Naive thymus-derived CD4-positive, alpha-beta T cell (primary cell): ENCODE measurements at regions not wholly inside any gene's neighbourhood (a gene's known extent, or its start where the extent isn't known, plus 50 kb on each side); places are given as distances from the start of the nearest gene placed in this dataset.

ENCODE experiments used
- ATAC-seq: fragments of 150-1000 bp; cut with Tn5 transposase; 2 replicates; pipeline ENCODE4 v1.10.0; 2021; ENCODE audit warnings: mild to moderate bottlenecking, moderate library complexity
- CTCF ChIA-PET: fragments of 350-600 bp; sonication (Branson Sonifier 250); formaldehyde crosslinking; loops from one replicate; lab custom pipeline; 2021; ENCODE audit warnings: antibody characterized with exemption; lab: Charles Lee
- POLR2A ChIA-PET: fragments of 350-600 bp; sonication (Branson Sonifier 250); formaldehyde crosslinking; loops from one replicate; lab custom pipeline; 2021; ENCODE audit warnings: antibody characterized with exemption, inconsistent platforms; lab: Charles Lee
- DNase-seq, 9 donors: peaks; one replicate each; pipeline versions ENCODE4 v3.0.0 to v3.0.0-alpha.2; 2020 to 2022; ENCODE audit warnings: mixed read lengths in 1 of 9
- H3K27ac ChIP-seq: one replicate; pipeline ENCODE4 v1.7.0; 2013; ENCODE audit warnings: mild to moderate bottlenecking, low read depth, low read length, moderate library complexity
- H3K27me3 ChIP-seq, 2 donors: one replicate each; pipeline ENCODE4 v1.7.0; 2013; ENCODE audit warnings: low read length in 2 of 2, mild to moderate bottlenecking in 2 of 2, moderate library complexity in 2 of 2; ENCODE audit not compliant: control insufficient read depth in 2 of 2, insufficient read depth in 2 of 2
- H3K36me3 ChIP-seq, 3 experiments: 1 replicate in 2 of 3; 2 replicates in 1 of 3; pipeline ENCODE4 v1.7.0; 2013; ENCODE audit warnings: low read length in 3 of 3, mild to moderate bottlenecking in 3 of 3, moderate library complexity in 1 of 3; ENCODE audit not compliant: insufficient read depth in 3 of 3, control insufficient read depth in 2 of 3
- H3K4me1 ChIP-seq, 2 donors: one replicate each; pipeline ENCODE4 v1.7.0; 2013; ENCODE audit warnings: low read length in 2 of 2, mild to moderate bottlenecking in 2 of 2, moderate library complexity in 1 of 2; ENCODE audit not compliant: control insufficient read depth in 2 of 2, insufficient read depth in 2 of 2
- H3K4me3 ChIP-seq: 2 replicates; pipeline ENCODE4 v1.7.0; 2013; ENCODE audit warnings: mild to moderate bottlenecking, low read length
- H3K9me3 ChIP-seq, 3 experiments: 1 replicate in 2 of 3; 2 replicates in 1 of 3; pipeline ENCODE4 v1.7.0; 2013; ENCODE audit warnings: low read length in 3 of 3; ENCODE audit not compliant: control insufficient read depth in 2 of 3
- H3K27ac Mint-ChIP-seq, 9 donors: one replicate each; pipeline ENCODE4 v1.8.0; 2020 to 2022; ENCODE audit warnings: mixed read lengths in 9 of 9, mild to moderate bottlenecking in 8 of 9, moderate library complexity in 5 of 9, inconsistent platforms in 2 of 9
- H3K27me3 Mint-ChIP-seq, 5 donors: one replicate each; pipeline ENCODE4 v1.8.0; 2021 to 2022; ENCODE audit warnings: mixed read lengths in 5 of 5, mild to moderate bottlenecking in 1 of 5
- H3K36me3 Mint-ChIP-seq, 5 donors: one replicate each; pipeline ENCODE4 v1.8.0; 2020 to 2022; ENCODE audit warnings: mixed read lengths in 5 of 5, mild to moderate bottlenecking in 3 of 5, inconsistent platforms in 1 of 5
- H3K4me1 Mint-ChIP-seq, 7 donors: one replicate each; pipeline ENCODE4 v1.8.0; 2020 to 2022; ENCODE audit warnings: mixed read lengths in 7 of 7, mild to moderate bottlenecking in 3 of 7, inconsistent platforms in 1 of 7
- H3K4me3 Mint-ChIP-seq, 10 donors: one replicate each; pipeline ENCODE4 v1.8.0; 2020 to 2022; ENCODE audit warnings: mild to moderate bottlenecking in 10 of 10, mixed read lengths in 10 of 10, moderate library complexity in 6 of 10, inconsistent platforms in 2 of 10
- H3K9me3 Mint-ChIP-seq, 11 donors: one replicate each; pipeline ENCODE4 v1.8.0; 2020 to 2022; ENCODE audit warnings: mixed read lengths in 11 of 11, mild to moderate bottlenecking in 4 of 11, inconsistent platforms in 1 of 11, moderate library complexity in 1 of 11
- intact Hi-C, 2 donors: fragments of 100-400 bp; cut with micrococcal nuclease; formaldehyde crosslinking; loops; one replicate each; pipeline ENCODE4 v1.15.1; 2023

DNA sequence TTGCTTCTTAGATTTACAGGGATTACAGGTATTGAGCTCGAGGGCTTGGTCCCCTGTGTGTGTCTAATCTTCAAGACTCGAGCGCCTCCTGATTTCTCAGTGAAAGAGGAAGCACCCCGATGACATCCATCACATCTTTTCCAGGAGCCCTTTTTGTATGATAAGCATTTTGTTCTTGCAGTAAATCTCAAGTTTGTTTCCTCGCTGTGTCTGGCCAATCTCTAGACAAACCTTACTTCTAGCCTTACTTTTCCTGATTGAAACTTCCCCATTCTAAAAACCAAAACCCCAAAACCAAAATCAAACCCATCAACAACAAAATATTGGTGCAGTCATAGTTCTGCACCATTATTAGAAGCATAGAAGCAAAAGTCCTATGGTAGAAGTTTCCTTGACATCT, 286.0 kb downstream of the NFKBIZ start:
- H3K4me3 Mint-ChIP-seq: no peak overlapping the region
- peaks cover 0 to 3% (median 0%) of the 10 kb centered on the region in 5 donors for H3K27me3 Mint-ChIP-seq
- no peaks in the 10 kb centered on the region for H3K36me3 ChIP-seq
- peaks cover 0 to 2% (median 0%) of the 10 kb centered on the region in 11 donors for H3K9me3 Mint-ChIP-seq
- DNase-seq (no peak), ATAC-seq (no peak)
- H3K4me3 ChIP-seq: no peak overlapping the region
- no peak overlapping the region for H3K27ac ChIP-seq
- intact Hi-C loops: no loop called here
- peaks cover 0 to 2% of the 10 kb centered on the region in 2 donors for H3K4me1 ChIP-seq
- H3K27me3 ChIP-seq: no peaks in the 10 kb centered on the region
- ChIA-PET POLR2A (interaction anchor here (0.7 kb wide), 1 partner anchor 21 kb away, joined by 3 read pairs; no protein-coding TSS in a partner anchor), CTCF (no interaction called here)
- no peaks in the 10 kb centered on the region for H3K9me3 ChIP-seq
- H3K27ac Mint-ChIP-seq: peak overlapping the region in 2 of 9 donors; percentile 10 to 43
- peaks cover 0 to 33% (median 19%) of the 10 kb centered on the region in 7 donors for H3K4me1 Mint-ChIP-seq
- peaks cover 0 to 9% (median 0%) of the 10 kb centered on the region in 5 donors for H3K36me3 Mint-ChIP-seq

DNA sequence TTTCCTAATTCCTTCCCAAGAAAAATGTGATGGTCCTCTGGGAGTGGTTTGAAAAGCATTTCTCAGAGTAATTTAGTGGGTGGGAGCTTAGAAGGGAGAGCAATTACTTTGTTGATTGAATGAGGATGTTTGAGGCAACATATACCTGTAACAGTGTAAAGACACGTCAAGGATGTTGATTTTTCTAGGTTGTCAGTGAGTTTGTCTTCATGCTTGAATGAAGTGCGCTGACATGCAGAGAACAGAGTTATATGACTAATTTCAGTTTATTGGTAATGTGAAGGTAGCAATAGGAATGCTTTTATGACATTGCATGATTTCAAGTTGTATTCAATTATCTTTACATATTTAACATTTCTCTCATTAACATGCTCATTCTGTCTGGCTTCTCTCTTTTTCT, 286.9 kb downstream of the NFKBIZ start:
- H3K27ac Mint-ChIP-seq: no peak overlapping the region

DNA sequence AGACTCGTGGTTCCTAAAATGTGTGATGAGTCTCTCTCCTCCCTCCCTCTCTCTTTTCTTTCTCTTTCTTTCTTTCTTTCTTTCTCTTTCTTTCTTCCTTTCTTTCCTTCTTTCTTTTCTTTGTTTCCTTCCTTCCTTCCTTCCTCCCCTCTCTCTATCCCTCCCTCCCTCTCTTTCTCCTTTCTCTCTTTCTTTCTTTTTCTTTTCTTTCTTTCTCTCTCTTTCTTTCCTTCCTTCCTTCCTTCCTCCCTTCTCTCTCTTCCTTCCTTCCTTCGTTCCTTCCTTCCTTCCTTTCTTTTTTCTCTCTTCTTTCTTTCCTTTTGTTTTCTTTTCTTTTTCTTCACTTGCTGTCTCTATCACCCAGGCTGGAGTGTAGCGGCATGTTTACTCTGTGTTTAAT, 290.8 kb downstream of the NFKBIZ start:
- H3K4me3 ChIP-seq: no peak overlapping the region
- Mint-ChIP-seq H3K4me3 (no peak overlapping the region), H3K27me3 (peaks cover 0 to 21% (median 0%) of the 10 kb centered on the region in 5 donors), H3K4me1 (peaks cover 0 to 29% (median 23%) of the 10 kb centered on the region in 7 donors), H3K36me3 (peaks cover 0 to 2% (median 0%) of the 10 kb centered on the region in 5 donors), H3K27ac (peak overlapping the region in 1 of 9 donors; percentile 10), H3K9me3 (peaks cover 0 to 2% (median 0%) of the 10 kb centered on the region in 11 donors)
- no peaks in the 10 kb centered on the region for H3K27me3 ChIP-seq
- no peaks in the 10 kb centered on the region for H3K36me3 ChIP-seq
- no peaks in the 10 kb centered on the region for H3K4me1 ChIP-seq
- H3K27ac ChIP-seq: no peak overlapping the region
- ATAC-seq (no peak), DNase-seq (no peak)
- intact Hi-C loops: no loop called here
- ChIA-PET POLR2A (no interaction called here), CTCF (interaction anchor here (0.6 kb wide), 1 partner anchor 19 kb away, joined by 5 read pairs; no protein-coding TSS in a partner anchor)
- H3K9me3 ChIP-seq: no peaks in the 10 kb centered on the region

More for the DNA sequence above, 286.9 kb downstream of the NFKBIZ start:
- ChIA-PET POLR2A (no interaction called here), CTCF (no interaction called here)
- intact Hi-C loops: no loop called here
- Histone ChIP-seq H3K9me3 (no peaks in the 10 kb centered on the region), H3K27me3 (no peaks in the 10 kb centered on the region), H3K27ac (no peak overlapping the region), H3K4me3 (no peak overlapping the region), H3K36me3 (no peaks in the 10 kb centered on the region), H3K4me1 (no peaks in the 10 kb centered on the region)
- peaks cover 0 to 6% (median 0%) of the 10 kb centered on the region in 5 donors for H3K36me3 Mint-ChIP-seq
- ATAC-seq: no peak
- H3K4me1 Mint-ChIP-seq: peaks cover 0 to 32% (median 18%) of the 10 kb centered on the region in 7 donors
- H3K27me3 Mint-ChIP-seq: peaks cover 0 to 8% (median 0%) of the 10 kb centered on the region in 5 donors
- no peak for DNase-seq
- peaks cover 0 to 2% (median 0%) of the 10 kb centered on the region in 11 donors for H3K9me3 Mint-ChIP-seq
- H3K4me3 Mint-ChIP-seq: no peak overlapping the region

DNA sequence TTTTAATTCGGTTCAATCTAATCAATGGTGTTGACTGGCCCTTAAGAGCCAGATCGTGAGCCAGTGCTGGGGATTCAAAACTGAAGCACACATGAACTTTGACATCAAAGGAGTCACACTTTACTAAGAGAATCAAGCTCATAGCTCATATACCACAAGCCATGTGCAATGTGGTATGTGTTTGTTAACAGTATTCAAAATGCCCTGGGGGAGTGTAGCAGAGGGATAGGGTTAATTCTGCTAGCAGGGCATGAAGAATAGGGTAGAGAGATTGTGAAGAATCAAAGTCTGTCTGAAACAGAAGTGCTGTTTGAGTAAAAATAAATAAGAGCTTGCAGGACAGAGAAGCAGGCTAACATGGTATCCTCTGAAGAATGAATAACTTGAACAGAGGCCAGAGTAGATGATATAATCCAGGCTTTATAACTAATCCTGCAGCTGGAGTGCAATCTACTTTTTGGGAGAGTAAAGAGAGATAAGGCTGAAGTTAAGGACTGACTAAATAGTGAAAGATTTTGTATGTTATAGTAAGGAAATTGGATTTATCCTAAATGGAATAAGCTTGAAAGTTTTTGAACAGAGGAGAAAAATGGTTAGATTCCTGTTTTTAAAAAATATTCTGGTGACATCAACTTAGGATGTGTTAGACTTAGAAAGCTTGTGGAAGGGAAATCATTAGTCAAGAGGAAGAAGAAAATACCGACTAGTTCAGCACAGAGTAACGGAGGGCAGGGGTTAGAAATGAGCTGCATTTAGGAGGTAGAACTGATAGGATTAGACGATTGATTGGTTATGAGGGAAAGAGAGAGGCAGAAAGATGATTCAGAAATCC, 292.0 kb downstream of the NFKBIZ start:
- DNase-seq (no peak), ATAC-seq (no peak)
- Histone ChIP-seq H3K27me3 (no peaks in the 10 kb centered on the region), H3K36me3 (no peaks in the 10 kb centered on the region), H3K27ac (no peak overlapping the region), H3K4me3 (no peak overlapping the region), H3K4me1 (no peaks in the 10 kb centered on the region), H3K9me3 (no peaks in the 10 kb centered on the region)
- ChIA-PET POLR2A (interaction anchor here (0.6 to 1.2 kb wide), 2 partner anchors 51 to 61 kb away, joined by 4 to 5 read pairs; no protein-coding TSS in a partner anchor), CTCF (no interaction called here)
- Mint-ChIP-seq H3K9me3 (peaks cover 0 to 6% (median 0%) of the 10 kb centered on the region in 11 donors), H3K4me1 (peaks cover 0 to 19% (median 14%) of the 10 kb centered on the region in 7 donors), H3K27me3 (peaks cover 0 to 21% (median 0%) of the 10 kb centered on the region in 5 donors), H3K4me3 (no peak overlapping the region), H3K27ac (peak overlapping the region in 1 of 9 donors; percentile 5), H3K36me3 (peaks cover 0 to 5% (median 0%) of the 10 kb centered on the region in 5 donors)
- intact Hi-C loops: no loop called here

DNA sequence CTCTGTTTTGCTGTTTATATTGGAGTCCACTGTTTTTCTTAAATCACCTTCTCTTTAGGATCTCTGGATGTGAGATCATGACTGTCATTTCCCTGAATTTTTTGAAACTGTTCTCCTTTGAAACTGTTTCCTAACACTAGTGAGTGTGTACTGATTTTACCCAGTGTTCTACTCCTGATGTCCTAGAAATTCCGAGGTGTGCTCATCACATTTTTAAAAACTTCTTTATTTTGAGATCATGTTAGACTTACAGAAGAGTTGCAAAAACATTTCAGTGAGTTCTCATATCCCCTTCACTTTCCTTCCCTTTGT, 292.6 kb downstream of the NFKBIZ start:
- ChIA-PET CTCF (no interaction called here), POLR2A (interaction anchor here (1.2 kb wide), 1 partner anchor 62 kb away, joined by 5 read pairs; no protein-coding TSS in a partner anchor)
- Mint-ChIP-seq H3K4me1 (peaks cover 0 to 19% (median 11%) of the 10 kb centered on the region in 7 donors), H3K27ac (peak overlapping the region in 2 of 9 donors; percentile 5 to 30), H3K9me3 (peaks cover 0 to 6% (median 0%) of the 10 kb centered on the region in 11 donors), H3K4me3 (no peak overlapping the region), H3K36me3 (peaks cover 0 to 5% (median 0%) of the 10 kb centered on the region in 5 donors), H3K27me3 (peaks cover 0 to 19% (median 0%) of the 10 kb centered on the region in 5 donors)
- no peak for ATAC-seq
- H3K36me3 ChIP-seq: no peaks in the 10 kb centered on the region
- H3K4me3 ChIP-seq: no peak overlapping the region
- no peak for DNase-seq
- no peaks in the 10 kb centered on the region for H3K9me3 ChIP-seq
- no peaks in the 10 kb centered on the region for H3K4me1 ChIP-seq
- intact Hi-C loops: no loop called here
- no peaks in the 10 kb centered on the region for H3K27me3 ChIP-seq
- no peak overlapping the region for H3K27ac ChIP-seq

DNA sequence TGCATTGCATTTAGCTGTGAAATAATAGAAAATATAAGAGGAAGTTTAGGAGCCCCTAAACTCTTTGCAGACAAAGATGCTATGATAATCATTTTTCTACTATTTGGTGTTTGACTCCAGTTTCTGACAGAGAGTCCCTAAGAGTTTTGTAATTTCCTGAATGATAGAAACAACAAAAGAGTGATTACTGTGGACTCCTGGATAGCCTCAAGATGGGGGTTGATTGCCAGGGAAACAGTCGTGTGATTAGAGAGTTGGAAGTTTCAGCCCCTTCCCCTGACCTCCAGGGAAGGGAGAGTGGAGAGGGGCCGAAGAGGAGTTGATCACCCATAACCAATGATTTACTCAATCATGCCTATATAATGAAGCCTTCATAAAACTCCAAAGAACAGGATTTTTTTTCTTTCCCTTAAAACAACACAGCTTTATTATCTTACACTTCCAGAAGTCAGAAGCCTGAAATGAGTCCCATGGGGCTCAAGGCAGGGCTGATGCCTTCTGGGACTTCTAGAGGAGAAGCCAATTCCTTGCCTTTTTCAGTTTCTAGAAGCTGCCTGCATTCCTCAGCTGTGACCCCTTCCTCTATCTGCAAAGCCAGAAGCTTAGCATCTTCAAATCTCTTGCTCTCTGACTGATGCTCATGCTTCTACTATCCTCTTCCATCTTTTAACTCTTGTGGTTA, 292.3 kb upstream of the ZPLD1 start:
- ChIA-PET POLR2A (interaction anchor here (0.6 to 1.0 kb wide), 2 partner anchors 228 to 293 kb away, joined by 3 read pairs; no protein-coding TSS in a partner anchor), CTCF (no interaction called here)
- Mint-ChIP-seq H3K4me1 (peaks cover 0 to 19% (median 10%) of the 10 kb centered on the region in 7 donors), H3K36me3 (peaks cover 0 to 8% (median 0%) of the 10 kb centered on the region in 5 donors), H3K27ac (peak overlapping the region in 4 of 9 donors; percentile 1 to 67 (median 36)), H3K27me3 (peaks cover 0 to 19% (median 0%) of the 10 kb centered on the region in 5 donors), H3K9me3 (peaks cover 0 to 6% (median 0%) of the 10 kb centered on the region in 11 donors), H3K4me3 (no peak overlapping the region)
- ATAC-seq (no peak), DNase-seq (no peak)
- H3K9me3 ChIP-seq: no peaks in the 10 kb centered on the region
- H3K27me3 ChIP-seq: no peaks in the 10 kb centered on the region
- intact Hi-C loops: no loop called here
- no peaks in the 10 kb centered on the region for H3K4me1 ChIP-seq
- no peaks in the 10 kb centered on the region for H3K36me3 ChIP-seq
- H3K27ac ChIP-seq: no peak overlapping the region
- no peak overlapping the region for H3K4me3 ChIP-seq
